DND-41 (cell line): ENCODE measurements at regions not wholly inside any gene's neighbourhood (a gene's known extent, or its start where the extent isn't known, plus 50 kb on each side); places are given as distances from the start of the nearest gene placed in this dataset.

Experiments
- ATAC-seq: fragments of 200-7000 bp; cut with Tn5 transposase; 3 replicates; pipeline ENCODE4 v1.9.1; 2021; ENCODE audit warnings: low read depth; ENCODE audit not compliant: insufficient read depth
- DNase-seq: peaks from one replicate; pipeline ENCODE4 v3.0.0-alpha.2; 2020
- H2AFZ ChIP-seq: 2 replicates; pipeline ENCODE4 v1.6.0; 2012; ENCODE audit warnings: low read depth, low read length
- H3K27ac ChIP-seq: 2 replicates; pipeline ENCODE4 v1.5.1; 2012; ENCODE audit warnings: low read length, inconsistent platforms
- H3K27me3 ChIP-seq: fragments of 200-600 bp; sonication (generic); 2 replicates; pipeline ENCODE4 v1.6.0; 2012; ENCODE audit warnings: low read length, mild to moderate bottlenecking, inconsistent platforms; ENCODE audit not compliant: insufficient read depth, poor library complexity
- H3K36me3 ChIP-seq: 2 replicates; pipeline ENCODE4 v1.5.1; 2012; ENCODE audit warnings: low read length, inconsistent platforms; ENCODE audit not compliant: insufficient read depth
- H3K4me1 ChIP-seq: 2 replicates; pipeline ENCODE4 v1.5.1; 2012; ENCODE audit warnings: mild to moderate bottlenecking, low read length; ENCODE audit not compliant: insufficient read depth
- H3K4me2 ChIP-seq: 2 replicates; pipeline ENCODE4 v1.6.0; 2012; ENCODE audit warnings: mild to moderate bottlenecking, moderate library complexity, low read length, inconsistent platforms; ENCODE audit not compliant: insufficient read depth
- H3K4me3 ChIP-seq, 2 experiments: fragments of 200-600 bp in 1 of 2; shearing (Covaris generic) in 1 of 2; 2 replicates each; pipeline ENCODE4 v1.5.1; 2012 to 2016; ENCODE audit warnings: inconsistent platforms in 2 of 2, low read length in 2 of 2, mild to moderate bottlenecking in 2 of 2, low read depth in 1 of 2, moderate library complexity in 1 of 2
- H3K79me2 ChIP-seq: 2 replicates; pipeline ENCODE4 v1.6.0; 2012; ENCODE audit warnings: low read length, inconsistent platforms; ENCODE audit not compliant: insufficient read depth
- H3K9ac ChIP-seq: 2 replicates; pipeline ENCODE4 v1.6.0; 2012; ENCODE audit warnings: low read depth, mild to moderate bottlenecking, inconsistent platforms, low read length, moderate library complexity
- H3K9me3 ChIP-seq: 2 replicates; pipeline ENCODE4 v1.5.1; 2012; ENCODE audit warnings: low read length, moderate library complexity, mild to moderate bottlenecking, inconsistent platforms; ENCODE audit not compliant: insufficient read depth, severe bottlenecking
- H4K20me1 ChIP-seq: 2 replicates; pipeline ENCODE4 v1.6.0; 2012; ENCODE audit warnings: low read length; ENCODE audit not compliant: insufficient read depth
- EZH2 ChIP-seq: IDR thresholded peaks from 3 replicates; pipeline ENCODE4 v1.6.1; 2012; ENCODE audit warnings: borderline replicate concordance, low read depth, mild to moderate bottlenecking, moderate library complexity, low read length, inconsistent platforms; ENCODE audit not compliant: severe bottlenecking
- TF ChIP-seq, protein P1 (sequence below): IDR thresholded peaks from 2 replicates; pipeline ENCODE4 v1.5.1; 2012; ENCODE audit warnings: borderline replicate concordance, low read length, moderate library complexity, mild to moderate bottlenecking; ENCODE audit not compliant: poor library complexity, severe bottlenecking; ENCODE audit errors: extremely low read depth

DNA sequence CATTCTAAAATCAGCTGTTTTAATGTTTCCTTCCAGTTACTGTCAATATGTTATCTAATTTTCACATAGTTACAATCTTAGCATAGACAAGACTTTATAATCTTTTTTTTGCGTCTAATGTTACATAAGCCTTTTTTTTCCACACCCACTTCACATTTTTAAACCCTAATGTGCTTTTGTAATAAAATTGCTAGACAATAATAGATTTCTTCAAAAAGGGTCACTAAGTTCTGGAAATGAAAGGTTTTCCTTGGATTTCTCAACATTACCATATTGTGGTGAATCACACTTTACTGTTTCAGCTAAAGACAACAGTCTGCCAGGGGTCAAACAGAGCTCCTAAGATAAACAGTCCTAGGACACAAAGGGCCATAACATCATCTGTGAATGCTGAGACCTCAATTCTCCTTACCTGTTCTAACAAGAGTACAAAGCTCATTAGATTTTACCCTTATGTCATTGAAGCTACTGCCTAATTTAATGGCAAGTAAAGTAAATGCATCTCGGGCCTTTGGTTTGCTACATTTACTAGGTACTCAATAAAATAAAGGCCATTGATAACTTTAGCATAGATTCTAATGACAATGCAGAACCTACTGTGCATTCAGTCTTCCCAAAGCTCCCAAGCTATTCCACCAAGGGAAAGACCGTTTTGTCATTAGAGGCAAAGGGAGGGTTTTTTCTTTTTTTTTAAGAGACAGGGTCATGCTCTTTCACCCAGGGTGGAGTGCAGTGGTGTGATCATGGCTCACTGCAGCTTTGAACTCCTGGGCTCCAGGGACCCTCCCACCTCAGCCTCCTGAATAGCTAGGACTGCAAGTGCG lies 111.2 kb upstream of the SLC38A2 start:
- Histone ChIP-seq H3K36me3 (no peaks in the 10 kb centered on the region), H3K9ac (no peak overlapping the region), H4K20me1 (no peaks in the 10 kb centered on the region), H3K9me3 (no peaks in the 10 kb centered on the region), H3K79me2 (no peaks in the 10 kb centered on the region), H3K27me3 (no peaks in the 10 kb centered on the region), H3K27ac (no peak overlapping the region), H3K4me3 (no peak overlapping the region), H3K4me2 (no peak overlapping the region), H2AFZ (no peak overlapping the region), H3K4me1 (no peaks in the 10 kb centered on the region)
- DNase-seq (no peak), ATAC-seq (no peak)
- no peak for TF ChIP-seq EZH2
- TF ChIP-seq, protein P1, sequence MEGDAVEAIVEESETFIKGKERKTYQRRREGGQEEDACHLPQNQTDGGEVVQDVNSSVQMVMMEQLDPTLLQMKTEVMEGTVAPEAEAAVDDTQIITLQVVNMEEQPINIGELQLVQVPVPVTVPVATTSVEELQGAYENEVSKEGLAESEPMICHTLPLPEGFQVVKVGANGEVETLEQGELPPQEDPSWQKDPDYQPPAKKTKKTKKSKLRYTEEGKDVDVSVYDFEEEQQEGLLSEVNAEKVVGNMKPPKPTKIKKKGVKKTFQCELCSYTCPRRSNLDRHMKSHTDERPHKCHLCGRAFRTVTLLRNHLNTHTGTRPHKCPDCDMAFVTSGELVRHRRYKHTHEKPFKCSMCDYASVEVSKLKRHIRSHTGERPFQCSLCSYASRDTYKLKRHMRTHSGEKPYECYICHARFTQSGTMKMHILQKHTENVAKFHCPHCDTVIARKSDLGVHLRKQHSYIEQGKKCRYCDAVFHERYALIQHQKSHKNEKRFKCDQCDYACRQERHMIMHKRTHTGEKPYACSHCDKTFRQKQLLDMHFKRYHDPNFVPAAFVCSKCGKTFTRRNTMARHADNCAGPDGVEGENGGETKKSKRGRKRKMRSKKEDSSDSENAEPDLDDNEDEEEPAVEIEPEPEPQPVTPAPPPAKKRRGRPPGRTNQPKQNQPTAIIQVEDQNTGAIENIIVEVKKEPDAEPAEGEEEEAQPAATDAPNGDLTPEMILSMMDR = no peak

DNA sequence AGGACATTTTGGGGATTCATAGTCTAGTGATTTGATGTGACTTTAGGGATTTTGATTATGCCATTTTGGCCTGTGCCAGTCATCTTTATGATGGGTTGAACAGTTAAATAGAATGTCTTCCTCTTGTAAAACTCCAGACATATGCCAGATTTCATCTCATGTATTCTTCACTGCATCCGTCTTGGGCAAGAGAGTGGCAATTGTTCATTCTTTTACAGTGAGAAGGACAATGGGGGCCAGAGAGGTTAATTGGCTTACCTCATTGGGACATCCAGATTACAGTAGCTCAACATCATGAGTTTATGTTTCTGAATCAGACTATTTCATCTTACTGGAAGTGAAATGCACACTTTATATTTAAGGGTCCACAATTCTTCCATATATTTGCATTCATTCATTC lies 108.2 kb upstream of the SLC38A2 start:
- Histone ChIP-seq H3K4me3 (no peak overlapping the region), H2AFZ (no peak overlapping the region), H3K4me2 (no peak overlapping the region), H3K4me1 (no peaks in the 10 kb centered on the region), H3K27me3 (no peaks in the 10 kb centered on the region), H3K9ac (no peak overlapping the region), H3K36me3 (no peaks in the 10 kb centered on the region), H4K20me1 (no peaks in the 10 kb centered on the region), H3K79me2 (no peaks in the 10 kb centered on the region), H3K9me3 (no peaks in the 10 kb centered on the region), H3K27ac (no peak overlapping the region)
- DNase-seq = no peak
- TF ChIP-seq EZH2 = no peak
- TF ChIP-seq, protein P1 = no peak
- ATAC-seq = no peak

DNA sequence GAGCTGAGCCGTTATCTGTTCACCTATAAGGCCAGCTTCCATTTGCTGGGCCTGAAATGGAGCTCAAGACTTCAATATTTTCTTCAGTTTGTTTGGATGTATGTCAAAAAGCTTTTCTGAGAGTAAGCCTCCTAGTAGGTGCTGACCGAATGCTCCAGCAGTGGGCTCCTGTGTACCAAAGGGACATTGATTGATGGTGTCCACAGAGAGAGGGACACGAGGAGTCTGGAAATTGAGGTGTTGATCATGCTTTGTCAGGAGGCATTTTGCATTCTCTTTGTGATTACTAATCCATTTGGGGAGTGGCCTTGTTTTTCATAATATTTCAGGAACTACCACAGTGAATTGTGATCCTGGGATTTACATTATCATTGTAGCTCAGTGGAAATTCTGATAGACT lies 107.7 kb upstream of the SLC38A2 start:
- ATAC-seq (no peak), DNase-seq (no peak)
- Histone ChIP-seq H3K4me1 (no peaks in the 10 kb centered on the region), H2AFZ (no peak overlapping the region), H3K9ac (no peak overlapping the region), H3K79me2 (no peaks in the 10 kb centered on the region), H3K36me3 (no peaks in the 10 kb centered on the region), H3K4me3 (no peak overlapping the region), H3K9me3 (no peaks in the 10 kb centered on the region), H3K27ac (no peak overlapping the region), H3K27me3 (no peaks in the 10 kb centered on the region), H4K20me1 (no peaks in the 10 kb centered on the region), H3K4me2 (no peak overlapping the region)
- TF ChIP-seq, protein P1 = no peak
- TF ChIP-seq EZH2 = no peak
